GM18873 (cell line): ENCODE measurements at regions not wholly inside any gene's neighbourhood (a gene's known extent, or its start where the extent isn't known, plus 50 kb on each side); places are given as distances from the start of the nearest gene placed in this dataset.
"Not testable (repeated sequence)": the region's sequence is repeated elsewhere in the genome, so short reads cannot be mapped to it uniquely, and the experiment has no call there.

Experiments
- ATAC-seq: cut with Tn5 transposase; IDR thresholded peaks from one replicate; pipeline ENCODE4 v1.9.1; 2021; ENCODE audit warnings: mild to moderate bottlenecking, moderate library complexity, moderate number of reproducible peaks; ENCODE audit not compliant: unreplicated experiment, low FRiP score

- ATAC-seq: not testable (repeated sequence)
These were observed 453.4 kb upstream of the PITX2 start for GRCh38 chr4:111076299-111076698.

DNA sequence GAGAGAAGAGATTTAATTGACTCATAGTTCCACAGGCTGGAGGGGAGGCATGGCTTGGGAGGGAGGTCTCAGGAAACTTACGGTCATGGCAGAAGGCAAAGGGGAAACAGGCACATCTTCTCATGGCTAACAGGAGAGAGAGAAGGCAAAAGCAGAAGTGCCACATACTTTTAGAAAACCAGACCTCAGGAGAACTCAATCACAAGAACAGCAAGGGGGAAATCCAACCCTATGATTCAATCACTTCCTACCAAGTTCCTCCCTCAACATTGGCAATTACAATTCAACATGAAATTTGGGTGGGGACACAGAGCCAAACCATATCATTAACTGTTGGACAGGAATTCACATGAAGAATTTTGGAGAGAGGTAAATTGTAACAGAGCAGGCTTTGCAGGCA is 485.3 kb upstream of the PITX2 start:
- ATAC-seq: no peak

- ATAC-seq: no peak
These were observed 490.7 kb upstream of the PITX2 start for GRCh38 chr4:111113591-111113990.

DNA sequence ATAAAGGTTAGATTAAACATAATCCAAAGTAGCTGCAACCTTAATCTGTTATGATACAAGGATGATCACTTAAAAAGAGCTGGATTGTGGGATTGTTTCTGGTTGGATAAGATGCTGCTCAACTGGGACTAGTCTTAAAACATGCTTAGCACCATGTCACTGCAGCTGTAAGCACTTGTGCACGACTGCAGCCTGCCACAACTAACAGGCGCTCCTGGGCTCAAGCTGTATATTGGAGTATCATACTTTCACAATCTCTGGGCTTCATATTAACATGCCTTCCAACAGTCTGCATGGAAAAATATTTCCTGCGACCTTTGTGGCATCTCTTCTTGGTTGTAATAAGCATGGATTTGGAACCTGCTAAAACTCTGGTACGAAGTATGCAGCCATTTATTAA is 493.0 kb upstream of the PITX2 start:
- no peak for ATAC-seq

GRCh38 chr4:111120191-111120590 is 497.3 kb upstream of the PITX2 start:
- no peak for ATAC-seq

DNA sequence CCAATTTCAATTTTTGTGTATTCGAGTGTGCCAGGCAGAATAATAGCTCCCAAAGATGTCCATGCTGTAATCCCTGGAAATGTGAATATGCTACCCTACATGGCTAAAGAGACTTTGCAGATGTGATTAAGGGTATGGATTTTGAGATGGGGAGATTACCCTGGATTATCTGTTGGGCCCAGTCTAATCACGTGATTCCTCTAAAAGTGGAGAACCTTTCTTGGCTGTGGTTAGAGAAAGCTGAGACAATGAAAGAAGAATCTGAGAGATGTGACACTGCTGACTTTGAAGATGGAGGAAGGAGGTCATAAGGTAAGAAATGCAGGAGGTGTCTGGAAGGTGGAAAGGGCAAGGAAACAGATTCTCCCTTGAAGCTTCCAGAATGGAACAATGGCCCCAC is 503.5 kb upstream of the PITX2 start:
- ATAC-seq: no peak

GRCh38 chr4:111127841-111128240 is 505.0 kb upstream of the PITX2 start:
- no peak for ATAC-seq

GRCh38 chr4:111128327-111128726 is 505.4 kb upstream of the PITX2 start:
- ATAC-seq: no peak

DNA sequence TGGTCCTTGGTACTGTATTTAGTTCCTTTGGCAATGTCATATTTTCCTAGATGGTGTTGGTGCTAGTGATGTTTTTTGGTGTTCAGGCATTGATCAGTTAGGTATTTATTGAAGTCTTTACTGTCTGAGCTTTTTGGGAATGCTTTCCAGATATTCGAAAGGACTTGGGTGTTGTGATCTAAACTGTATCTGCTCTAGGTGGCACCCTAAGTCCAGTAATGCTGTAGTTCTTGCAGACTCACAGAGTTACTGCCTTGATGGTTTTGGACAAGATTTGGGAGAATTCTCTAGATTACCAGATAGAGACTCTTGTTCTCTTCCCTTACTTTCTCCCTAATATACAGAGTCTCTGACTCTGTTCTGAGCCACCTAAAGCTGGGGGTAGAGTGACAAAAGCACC is 513.6 kb upstream of the PITX2 start:
- ATAC-seq: no peak

- ATAC-seq: no peak
These were observed 514.1 kb upstream of the PITX2 start for GRCh38 chr4:111136967-111137366.

DNA sequence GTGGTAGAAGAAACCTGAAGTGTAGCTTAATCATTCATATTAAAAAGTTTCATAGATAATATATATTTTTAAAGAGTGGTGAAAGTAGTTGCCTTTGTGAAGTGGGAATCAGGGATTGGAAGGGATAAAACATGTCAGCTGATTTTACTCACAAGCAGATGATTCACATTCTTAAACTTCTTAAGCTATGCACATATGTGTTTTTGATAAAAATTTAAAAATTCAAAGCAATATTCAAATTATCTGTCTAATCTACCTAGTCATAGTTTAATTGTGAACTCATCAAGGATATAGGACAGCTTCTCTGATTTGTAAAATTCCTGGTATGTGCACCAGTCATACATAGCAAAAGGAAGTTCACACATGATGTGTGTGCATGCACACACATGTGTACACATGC is 520.6 kb upstream of the PITX2 start:
- no peak for ATAC-seq

DNA sequence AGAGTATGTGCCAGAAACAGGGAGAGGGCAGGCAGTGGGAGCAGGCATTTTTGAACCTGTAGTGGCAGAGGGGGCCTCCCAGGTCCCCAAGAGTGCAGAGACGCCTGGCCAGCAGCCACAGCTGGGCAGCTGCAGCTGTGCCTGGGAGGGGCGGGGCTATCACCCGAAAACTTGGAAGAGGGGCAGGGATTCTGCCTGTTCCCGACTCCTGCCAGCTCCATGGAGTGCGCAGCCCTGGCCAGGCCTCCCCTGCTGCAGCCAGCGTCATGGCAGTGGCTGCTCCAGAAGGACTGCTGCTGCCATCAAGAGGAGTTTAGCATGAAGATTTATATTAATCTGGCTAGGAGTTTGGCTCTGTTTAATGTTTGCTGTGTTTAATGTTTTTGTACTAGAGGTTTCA is 532.1 kb upstream of the PITX2 start:
- ATAC-seq: no peak

DNA sequence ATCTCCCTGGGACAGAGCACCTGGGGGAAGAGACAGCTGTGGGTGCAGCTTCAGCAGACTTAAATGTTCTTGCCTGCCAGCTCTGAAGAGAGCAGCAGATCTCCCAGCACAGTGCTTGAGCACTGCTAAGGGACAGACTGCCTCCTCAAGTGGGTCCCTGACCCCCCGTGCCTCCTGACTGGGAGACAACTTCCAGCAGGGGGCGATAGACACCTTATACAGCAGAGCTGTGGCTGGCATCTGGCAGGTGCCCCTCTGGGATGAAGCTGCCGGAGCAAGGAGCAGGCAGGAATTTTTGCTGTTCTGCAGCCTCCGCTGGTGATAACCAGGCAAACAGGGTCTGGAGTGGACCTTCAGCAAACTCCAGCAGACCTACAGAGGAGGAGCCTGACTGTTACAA is 541.7 kb upstream of the PITX2 start:
- not testable (repeated sequence) for ATAC-seq

- no peak for ATAC-seq
These were observed 551.5 kb upstream of the PITX2 start for GRCh38 chr4:111174331-111174730.

DNA sequence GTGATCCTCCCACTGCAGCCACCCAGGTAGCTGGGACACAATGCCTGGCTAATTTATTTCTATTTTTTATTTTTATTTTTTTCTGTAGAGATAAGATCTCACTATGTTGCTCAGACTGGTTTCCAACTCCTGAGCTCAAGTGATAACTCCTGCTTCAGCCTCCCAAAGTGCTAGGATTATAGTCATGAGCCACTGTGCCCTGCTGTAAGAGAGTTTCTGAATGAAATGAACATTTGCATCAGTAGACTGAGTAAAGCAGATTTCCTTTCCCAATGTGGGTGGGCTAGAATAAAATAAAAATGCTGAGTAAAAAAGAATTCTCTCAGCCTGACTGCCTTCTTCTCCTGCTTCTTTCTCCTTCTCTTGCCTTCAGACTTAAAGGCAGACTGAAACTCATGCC is 555.4 kb upstream of the PITX2 start:
- ATAC-seq: no peak

DNA sequence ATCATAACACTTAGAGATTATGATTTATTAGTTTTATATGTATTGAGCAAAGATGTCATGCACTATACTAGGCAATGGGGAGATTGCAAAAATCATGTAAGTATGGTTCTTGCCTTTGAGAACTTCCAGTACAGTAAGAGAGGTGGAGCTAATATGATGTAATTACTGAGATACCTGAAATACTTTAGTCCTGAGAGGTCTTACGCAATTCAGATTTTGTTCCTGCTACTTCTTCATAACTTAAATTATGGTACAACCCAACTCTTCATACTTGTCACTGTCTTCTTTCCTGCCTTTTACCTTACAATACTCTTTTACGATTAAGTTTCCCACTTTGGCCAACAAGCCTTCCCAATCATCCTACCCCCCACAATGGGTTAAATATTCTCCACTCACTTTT is 564.2 kb upstream of the PITX2 start:
- no peak for ATAC-seq

DNA sequence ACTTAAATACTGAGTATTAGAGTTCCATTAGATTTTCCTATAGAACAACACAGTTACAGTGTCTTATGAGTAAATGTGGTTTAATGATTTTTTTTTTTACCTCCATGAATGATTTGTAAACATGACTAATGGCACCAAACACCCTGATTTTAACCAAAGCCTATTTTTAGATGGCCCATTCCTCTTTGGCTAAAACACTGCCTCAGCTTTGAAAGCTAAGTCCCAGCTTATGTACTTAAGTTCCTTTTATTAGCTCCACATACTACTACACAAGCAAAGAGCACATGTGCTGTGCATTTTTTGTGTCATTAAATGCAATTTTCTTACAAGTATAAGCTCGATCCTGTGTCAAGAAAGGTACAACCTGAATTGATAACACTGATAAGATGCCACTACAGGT is 575.6 kb upstream of the PITX2 start:
- no peak for ATAC-seq

DNA sequence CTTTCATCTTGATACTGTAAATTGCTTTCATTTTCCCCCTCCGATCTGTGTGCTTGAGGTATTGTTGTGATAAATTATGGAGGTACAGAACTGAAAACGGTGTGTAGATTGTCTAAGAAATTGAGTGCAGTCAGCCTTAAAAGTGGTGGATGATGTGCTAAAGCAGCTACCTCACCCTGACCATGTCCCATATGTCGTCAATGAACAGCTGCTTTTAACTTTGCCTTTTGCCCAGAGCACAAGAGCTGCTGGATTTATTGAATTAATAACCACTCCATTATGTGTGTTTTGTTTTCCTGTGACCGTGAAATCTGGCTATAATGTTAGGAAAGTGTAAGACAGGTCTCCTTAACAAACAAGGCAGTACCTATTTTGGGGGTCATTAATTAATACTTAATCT is 581.9 kb upstream of the PITX2 start:
- ATAC-seq: no peak

DNA sequence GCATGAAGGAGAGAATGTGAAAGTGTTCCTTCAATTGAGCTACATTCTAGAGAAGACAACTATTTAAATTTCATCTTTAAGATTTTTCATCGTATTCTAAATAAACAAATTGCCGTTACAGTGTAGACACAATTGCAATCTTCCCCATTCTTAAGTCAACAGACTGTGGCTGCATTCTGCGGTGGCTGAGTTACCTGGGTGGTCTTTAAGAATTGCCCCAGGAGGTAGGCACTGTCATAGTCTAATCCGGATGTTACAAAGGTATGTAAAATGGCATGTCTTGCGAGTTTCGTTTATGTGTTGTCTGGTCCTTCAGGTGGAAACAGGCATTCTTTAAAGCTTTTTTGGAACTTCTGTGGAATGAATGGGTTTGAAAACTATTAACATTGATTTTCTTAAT is 586.1 kb upstream of the PITX2 start:
- no peak for ATAC-seq

- no peak for ATAC-seq
These were observed 586.8 kb upstream of the PITX2 start for GRCh38 chr4:111209706-111210105.

GRCh38 chr4:111210595-111210994 is 587.7 kb upstream of the PITX2 start:
- ATAC-seq: no peak

GRCh38 chr4:111213531-111213930 is 590.7 kb upstream of the PITX2 start:
- ATAC-seq: no peak

- ATAC-seq: no peak
These were observed 591.5 kb upstream of the PITX2 start for GRCh38 chr4:111214371-111214770.

DNA sequence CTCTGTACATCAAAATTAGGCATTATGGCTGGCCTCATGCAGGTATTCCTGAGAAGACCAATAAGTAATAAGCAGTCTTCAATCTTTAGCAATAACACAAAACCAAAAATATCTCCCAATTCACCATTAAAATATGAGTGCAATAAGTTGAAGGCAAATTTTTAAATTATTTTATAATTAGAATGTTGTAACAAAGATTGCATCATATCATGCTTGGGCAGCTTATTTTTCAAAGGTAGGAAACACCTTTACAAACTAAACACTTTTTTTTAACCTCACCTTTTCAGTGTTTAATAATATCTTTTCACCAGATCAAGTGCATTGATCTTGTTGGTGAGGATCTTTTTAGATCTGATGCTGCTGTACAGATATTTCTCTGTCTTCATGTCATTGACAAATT is 592.9 kb upstream of the PITX2 start:
- no peak for ATAC-seq
